ENCODE measurements at regions not wholly inside any gene's neighbourhood (a gene's known extent, or its start where the extent isn't known, plus 50 kb on each side); places are given as distances from the start of the nearest gene placed in this dataset.

DNA sequence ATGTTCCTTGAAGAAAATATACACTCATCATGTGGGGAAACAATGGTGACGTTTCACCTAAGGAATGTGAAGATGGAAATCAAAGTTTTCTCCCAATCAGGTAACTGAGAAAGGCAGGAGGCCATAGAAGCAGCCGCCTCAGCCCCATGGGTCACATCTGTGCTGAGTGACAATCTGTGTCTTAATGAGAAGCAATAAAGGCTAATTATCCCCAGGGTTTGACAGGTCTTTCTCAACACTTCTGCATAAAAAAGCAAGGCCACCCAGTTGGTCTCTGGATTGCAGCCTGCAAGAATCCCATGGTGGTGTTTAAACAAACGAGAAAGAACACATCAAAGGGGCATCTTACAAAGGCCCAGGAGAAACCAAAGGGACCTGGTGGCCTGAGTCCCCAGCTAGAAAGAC, 91.1 kb upstream of the TNS3 start:
- ChIA-PET CTCF (ENCODE audit: partially characterized antibody) (no interaction called here), POLR2A (ENCODE audit: partially characterized antibody) (interaction anchor here (0.9 kb wide), 1 partner anchor 136 kb away, joined by 3 read pairs; no protein-coding TSS in a partner anchor)
- Histone ChIP-seq H3K27ac (ENCODE audit: low read depth, low read length) (no peak overlapping the region), H2BK15ac (ENCODE audit: low read length) (no peak overlapping the region), H3K79me1 (ENCODE audit: low read depth, low read length) (no peaks in the 10 kb centered on the region), H3K4ac (replicated peaks; ENCODE audit: insufficient read length, low read depth, low read length) (no peak overlapping the region), H3K4me2 (ENCODE audit: insufficient read depth in 1 of 2, low read depth in 2 of 2, low read length in 2 of 2) (no peak overlapping the region), H2BK120ac (replicated peaks; ENCODE audit: low read depth, low read length) (no peak overlapping the region), H2BK12ac (ENCODE audit: low read depth, low read length) (no peak overlapping the region), H4K8ac (ENCODE audit: extremely low read depth, insufficient read depth, low read length) (no peak overlapping the region), H3K79me2 (ENCODE audit: control insufficient read depth in 1 of 2, insufficient read depth in 2 of 2, low read length in 2 of 2) (no peaks in the 10 kb centered on the region), H3K18ac (ENCODE audit: extremely low read depth, low read length) (no peak overlapping the region), H3K23ac (ENCODE audit: insufficient read length) (no peak overlapping the region), H3K36me3 (ENCODE audit: control insufficient read depth in 2 of 4, insufficient read depth in 4 of 4, low read length in 3 of 4) (no peaks in the 10 kb centered on the region), H4K5ac (ENCODE audit: insufficient read length, low read depth, low read length) (no peak overlapping the region), H3K4me1 (replicated peaks in 1 of 4; ENCODE audit: control insufficient read depth in 3 of 4, insufficient read depth in 4 of 4, low read length in 3 of 4) (peaks cover 0 to 13% (median 9%) of the 10 kb centered on the region in 4 experiments; a peak in 6 of 7 replicates), H4K20me1 (replicated peaks in 1 of 2; ENCODE audit: control insufficient read depth in 1 of 2, insufficient read depth in 2 of 2, low read length in 2 of 2) (no peaks in the 10 kb centered on the region), H2BK20ac (ENCODE audit: low read length) (no peak overlapping the region), H2AFZ (ENCODE audit: low read length) (no peak overlapping the region), H3K9ac (replicated peaks in 1 of 4; ENCODE audit: extremely low read depth in 1 of 4, low read depth in 3 of 4, low read length in 3 of 4) (no peak overlapping the region), H2BK5ac (ENCODE audit: low read depth, low read length) (no peak overlapping the region), H4K91ac (replicated peaks; ENCODE audit: insufficient read length, low read length) (no peak overlapping the region), H2AK5ac (ENCODE audit: low read depth, low read length) (no peak overlapping the region), H3K14ac (ENCODE audit: insufficient read length) (no peak overlapping the region), H3K9me3 (ENCODE audit: insufficient read depth in 2 of 2, low read depth in 1 of 2, low read length in 1 of 2) (0 out of 4 replicates have a peak, but pooled peaks cover 0 to 10% of the 10 kb centered on the region in 2 experiments), H3K27me3 (replicated peaks in 1 of 4; ENCODE audit: control insufficient read depth in 3 of 4, extremely low read depth in 1 of 4, insufficient read depth in 3 of 4, low read length in 3 of 4) (no peaks in the 10 kb centered on the region), H3K4me3 (ENCODE audit: extremely low read depth in 1 of 4, insufficient read depth in 2 of 4, low read depth in 3 of 4, low read length in 4 of 4) (no peak overlapping the region), H3K23me2 (ENCODE audit: low read depth, low read length) (peaks cover 3% of the 10 kb centered on the region; the same call in 1 of the 2 replicates), H3K56ac (replicated peaks; ENCODE audit: insufficient read length, low read depth, low read length) (no peak overlapping the region)
- DNase-seq (ENCODE audit: low read depth in 1 of 2, low spot score in 2 of 2) = no peak
- 52% methylated on average over 3 of the region's 3 CpGs; no CpG with 5 or more reads in 1 of the 2 experiments for WGBS, 2 experiments (ENCODE audit: extremely low coverage in 1 of 2, insufficient coverage in 1 of 2, insufficient read length in 1 of 2, insufficient replicate concordance in 2 of 2, low coverage in 1 of 2, low lambda C conversion rate in 2 of 2, missing lambda C conversion rate in 1 of 2)
- FAIRE-seq = no peak
- no peak for TF ChIP-seq YY1 (IDR thresholded peaks at IDR 0.05; ENCODE audit: low read depth, low read length)
- TF ChIP-seq CEBPB (IDR thresholded peaks at IDR 0.05; ENCODE audit: low read depth, low read length) = no peak
- TF ChIP-seq USF2 (IDR thresholded peaks at IDR 0.05; ENCODE audit: low read length) = no peak
- no peak for TF ChIP-seq RAD21 (IDR thresholded peaks at IDR 0.05 in 1 of 2, conservative IDR thresholded peaks at IDR 0.05 in 1 of 2; ENCODE audit: low read depth in 2 of 2, low read length in 2 of 2)
- no peak for TF ChIP-seq SAP30 (IDR thresholded peaks at IDR 0.05; ENCODE audit: insufficient read depth, insufficient replicate concordance, low read length)
- no peak for TF ChIP-seq CHD2 (IDR thresholded peaks at IDR 0.05; ENCODE audit: low read length)
- no peak for TF ChIP-seq SP4 (IDR thresholded peaks at IDR 0.05; ENCODE audit: low read length)
- no peak for TF ChIP-seq RBBP5 (IDR thresholded peaks at IDR 0.05; ENCODE audit: borderline replicate concordance, low read depth, low read length)
- TF ChIP-seq KDM1A (IDR thresholded peaks at IDR 0.05; ENCODE audit: borderline replicate concordance, low read length) = no peak
- TF ChIP-seq RXRA (IDR thresholded peaks at IDR 0.05; ENCODE audit: insufficient read depth, low read depth, low read length) = no peak
- TF ChIP-seq SP2 (IDR thresholded peaks at IDR 0.05; ENCODE audit: low read length) = no peak
- TF ChIP-seq TBP (IDR thresholded peaks at IDR 0.05; ENCODE audit: low read depth, low read length) = no peak
- TF ChIP-seq SUZ12 (IDR thresholded peaks at IDR 0.05; ENCODE audit: low read length) = no peak
- TF ChIP-seq KDM4A (IDR thresholded peaks at IDR 0.05; ENCODE audit: low read depth, low read length, severe bottlenecking) = no peak
